Thyroid gland (tissue), 4 donors: ENCODE measurements at regions not wholly inside any gene's neighbourhood (a gene's known extent, or its start where the extent isn't known, plus 50 kb on each side); places are given as distances from the start of the nearest gene placed in this dataset.

Experiments
- POLR2A ChIP-seq, 2 donors: fragments of 450-650 bp; IDR thresholded peaks; one replicate each; pipeline ENCODE4 v1.6.1; 2017; ENCODE audit warnings: antibody characterized with exemption in 2 of 2, mild to moderate bottlenecking in 2 of 2, moderate library complexity in 1 of 2
- TF ChIP-seq, protein P1 (sequence below), 6 experiments: fragments of 200-600 bp in 3 of 6; fragments of 450-650 bp in 3 of 6; sonication (generic) in 3 of 6; IDR thresholded peaks; one replicate each; pipeline ENCODE4 v1.5.1; 2016 to 2019; ENCODE audit warnings: antibody characterized with exemption in 6 of 6, mild to moderate bottlenecking in 2 of 6, inconsistent platforms in 1 of 6, moderate library complexity in 1 of 6

DNA sequence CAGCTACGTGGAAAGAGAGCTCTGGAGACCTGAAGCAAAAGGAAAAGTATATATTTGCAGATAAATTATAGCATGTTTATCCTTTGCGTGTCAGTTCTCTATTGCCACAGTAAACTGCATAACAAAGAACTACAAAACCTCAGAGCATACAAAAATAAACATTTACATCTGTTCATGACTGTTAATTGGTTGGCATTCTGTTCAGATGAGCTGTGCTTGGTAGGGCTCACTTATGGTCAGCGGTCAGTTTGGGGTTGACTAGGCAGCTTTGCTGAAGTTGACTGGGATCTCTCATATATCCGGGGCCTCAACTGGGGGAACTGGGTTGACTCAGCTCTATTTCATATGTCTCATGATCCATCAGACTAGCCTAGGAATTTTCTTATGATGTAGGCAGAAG lies 257.7 kb downstream of the TLE1 start:
- TF ChIP-seq POLR2A (IDR thresholded peaks at IDR 0.05), result no peak
- TF ChIP-seq, protein P1, sequence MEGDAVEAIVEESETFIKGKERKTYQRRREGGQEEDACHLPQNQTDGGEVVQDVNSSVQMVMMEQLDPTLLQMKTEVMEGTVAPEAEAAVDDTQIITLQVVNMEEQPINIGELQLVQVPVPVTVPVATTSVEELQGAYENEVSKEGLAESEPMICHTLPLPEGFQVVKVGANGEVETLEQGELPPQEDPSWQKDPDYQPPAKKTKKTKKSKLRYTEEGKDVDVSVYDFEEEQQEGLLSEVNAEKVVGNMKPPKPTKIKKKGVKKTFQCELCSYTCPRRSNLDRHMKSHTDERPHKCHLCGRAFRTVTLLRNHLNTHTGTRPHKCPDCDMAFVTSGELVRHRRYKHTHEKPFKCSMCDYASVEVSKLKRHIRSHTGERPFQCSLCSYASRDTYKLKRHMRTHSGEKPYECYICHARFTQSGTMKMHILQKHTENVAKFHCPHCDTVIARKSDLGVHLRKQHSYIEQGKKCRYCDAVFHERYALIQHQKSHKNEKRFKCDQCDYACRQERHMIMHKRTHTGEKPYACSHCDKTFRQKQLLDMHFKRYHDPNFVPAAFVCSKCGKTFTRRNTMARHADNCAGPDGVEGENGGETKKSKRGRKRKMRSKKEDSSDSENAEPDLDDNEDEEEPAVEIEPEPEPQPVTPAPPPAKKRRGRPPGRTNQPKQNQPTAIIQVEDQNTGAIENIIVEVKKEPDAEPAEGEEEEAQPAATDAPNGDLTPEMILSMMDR (IDR thresholded peaks at IDR 0.05), result no peak
